Renal cortical epithelial cell (primary cell): ENCODE measurements at regions not wholly inside any gene's neighbourhood (a gene's known extent, or its start where the extent isn't known, plus 50 kb on each side); places are given as distances from the start of the nearest gene placed in this dataset.
"Not testable (repeated sequence)": the region's sequence is repeated elsewhere in the genome, so short reads cannot be mapped to it uniquely, and the experiment has no call there.

Source experiments
- DNase-seq: peaks from one replicate; pipeline ENCODE4 v3.0.0-alpha.2; 2011; ENCODE audit warnings: low read depth

DNA sequence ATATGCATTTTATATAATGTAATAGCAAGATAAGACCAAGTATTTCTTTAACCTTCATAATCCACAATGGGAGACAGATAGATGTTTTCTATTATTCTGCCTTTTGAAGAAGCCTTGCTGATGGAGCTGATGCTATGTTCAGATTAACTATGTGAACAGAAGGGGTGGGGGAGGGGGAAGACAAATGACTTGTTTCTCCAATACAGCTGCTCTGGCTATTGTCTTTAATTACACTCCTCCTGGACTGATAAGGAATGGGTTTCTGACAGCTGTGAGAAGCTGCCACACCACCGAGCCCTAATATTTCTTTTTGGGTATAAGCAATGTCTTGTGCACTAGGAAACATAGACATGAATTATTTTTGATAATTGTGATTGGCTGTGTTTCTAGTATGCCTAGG, 62.0 kb downstream of the CAVIN4 start:
- DNase-seq: no peak

DNA sequence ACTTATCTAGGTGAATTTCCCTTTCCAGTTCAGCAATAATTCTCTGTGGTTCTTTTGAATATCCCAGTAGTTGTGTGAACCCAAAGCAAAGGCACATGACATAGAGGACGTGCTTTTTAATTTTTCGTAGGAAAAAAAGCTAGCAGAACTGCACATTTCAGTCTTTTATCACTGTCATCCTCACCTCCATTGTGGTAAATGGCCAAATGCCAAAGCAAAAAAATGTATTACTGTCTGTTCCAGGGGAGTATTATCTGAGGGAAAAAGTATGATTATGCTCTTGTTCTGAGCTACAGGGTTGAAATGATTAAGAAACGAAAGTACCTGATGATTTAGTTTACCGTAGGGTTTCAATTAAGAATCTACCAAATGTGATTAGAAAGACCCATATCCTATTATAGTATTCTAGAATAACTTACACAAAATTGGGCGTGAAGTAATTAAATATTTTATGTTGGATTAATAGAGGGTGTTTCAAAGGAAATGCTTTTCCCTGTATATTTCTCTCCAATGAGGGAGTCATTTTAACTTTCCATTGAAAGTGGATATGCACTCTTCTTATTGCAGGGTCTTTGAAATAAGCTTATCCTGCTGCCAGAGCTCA, 62.7 kb downstream of the CAVIN4 start:
- DNase-seq: no peak

DNA sequence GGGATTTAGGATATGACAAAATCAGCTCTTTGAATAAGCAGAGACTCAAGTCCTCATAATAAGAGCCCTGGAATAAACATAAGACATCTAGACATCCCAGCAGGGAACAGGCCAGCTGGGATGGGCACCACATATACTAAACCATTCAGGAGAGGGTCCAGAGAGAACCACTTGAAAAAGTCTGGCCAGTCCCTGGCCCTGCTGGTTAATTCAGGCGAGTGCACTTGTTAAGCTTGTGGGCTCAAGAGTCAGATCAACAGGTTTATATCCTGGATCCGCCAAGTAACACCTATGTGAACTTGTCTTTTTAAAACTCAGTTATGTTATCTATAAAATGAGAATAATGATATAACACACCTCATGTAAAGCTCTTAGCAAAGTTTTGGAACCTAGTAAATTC, 63.3 kb downstream of the CAVIN4 start:
- DNase-seq: no peak

DNA sequence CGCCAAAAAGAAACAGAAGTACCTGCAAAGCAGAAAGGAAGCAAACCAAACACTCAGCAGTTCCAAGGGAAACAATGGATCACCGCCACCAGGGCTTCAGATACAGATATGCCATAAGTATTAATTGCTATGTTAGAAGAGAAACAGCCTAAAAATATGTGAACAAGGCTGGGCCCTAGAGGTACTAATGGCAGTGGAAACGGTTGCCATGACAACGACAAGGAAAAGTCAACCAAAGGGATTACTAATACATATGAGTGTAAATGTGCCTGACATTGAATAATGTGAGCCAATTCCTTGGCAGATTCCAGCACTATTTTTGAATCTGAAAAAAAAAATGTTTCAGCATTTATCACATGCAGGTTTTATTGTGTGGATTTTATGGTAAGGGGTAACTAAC, 75.0 kb downstream of the CAVIN4 start:
- no peak for DNase-seq

DNA sequence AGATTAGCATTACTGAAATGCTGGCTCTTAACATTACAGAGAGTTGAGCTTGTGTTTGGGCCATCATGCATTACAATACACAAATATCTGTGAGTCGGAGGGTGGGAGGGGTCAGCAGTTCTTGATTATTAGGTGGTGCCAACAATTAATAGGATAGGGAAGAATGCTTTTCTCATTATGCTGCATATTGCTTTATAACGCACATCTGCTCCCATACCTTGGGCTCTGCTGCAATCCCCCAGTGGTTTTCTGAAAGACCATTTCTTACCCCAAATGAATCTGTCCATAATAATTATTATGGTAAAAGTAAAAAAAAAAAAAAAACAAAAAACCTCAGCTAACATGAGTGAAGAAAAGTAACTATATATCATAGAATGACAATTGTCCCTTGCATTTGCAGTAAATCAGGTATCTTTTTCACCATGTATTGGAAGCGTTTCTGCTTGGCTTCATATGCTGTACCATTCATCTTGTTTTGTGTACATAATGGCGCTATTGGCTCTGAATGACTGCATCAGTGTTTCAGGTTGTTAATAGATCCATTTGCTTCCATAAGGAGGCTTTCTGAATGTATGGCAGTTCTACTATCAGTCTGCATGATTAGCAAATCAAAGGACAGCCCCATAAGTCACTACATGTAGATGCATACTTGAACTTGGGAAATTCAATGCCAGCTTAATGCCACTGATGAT, 75.9 kb downstream of the CAVIN4 start:
- no peak for DNase-seq

DNA sequence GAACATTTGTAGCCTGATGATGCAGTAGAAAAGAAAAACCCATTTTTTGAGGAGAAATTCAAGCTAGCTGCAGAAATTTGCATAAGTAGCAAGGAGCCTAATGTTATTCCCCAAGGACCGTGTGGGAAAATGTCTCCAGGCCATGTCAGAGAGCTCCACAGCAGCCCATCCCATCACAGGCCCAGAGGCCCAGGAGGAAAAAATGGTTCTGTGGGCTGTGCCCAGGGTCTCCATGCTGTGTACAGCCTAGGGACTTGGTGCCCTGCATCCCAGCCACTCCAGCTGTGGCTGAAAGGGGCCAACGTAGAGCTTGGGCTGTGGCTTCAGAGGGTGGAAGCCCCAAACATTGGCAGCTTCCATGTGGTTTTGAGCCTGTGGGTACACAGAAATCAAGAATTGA, 79.0 kb downstream of the CAVIN4 start:
- DNase-seq: not testable (repeated sequence)

DNA sequence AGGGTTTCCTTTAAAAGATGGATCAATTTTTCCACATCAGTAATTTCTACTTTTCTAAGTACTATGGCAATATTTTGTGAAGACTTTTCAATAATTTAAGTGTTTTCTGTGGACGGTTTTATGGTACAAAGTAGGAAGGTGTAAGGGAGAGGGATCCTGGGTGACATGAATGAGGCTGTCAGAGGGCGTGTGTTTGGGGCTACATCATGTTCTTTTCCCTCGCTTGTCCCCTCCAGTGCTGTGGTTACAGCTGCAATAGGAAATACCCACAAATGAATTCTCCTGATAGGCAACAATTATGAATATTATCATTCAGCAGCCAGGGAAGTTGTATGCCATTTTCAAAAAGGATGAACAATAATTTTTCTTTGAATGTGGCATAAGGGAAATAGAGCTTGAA, 83.8 kb downstream of the CAVIN4 start:
- no peak for DNase-seq

DNA sequence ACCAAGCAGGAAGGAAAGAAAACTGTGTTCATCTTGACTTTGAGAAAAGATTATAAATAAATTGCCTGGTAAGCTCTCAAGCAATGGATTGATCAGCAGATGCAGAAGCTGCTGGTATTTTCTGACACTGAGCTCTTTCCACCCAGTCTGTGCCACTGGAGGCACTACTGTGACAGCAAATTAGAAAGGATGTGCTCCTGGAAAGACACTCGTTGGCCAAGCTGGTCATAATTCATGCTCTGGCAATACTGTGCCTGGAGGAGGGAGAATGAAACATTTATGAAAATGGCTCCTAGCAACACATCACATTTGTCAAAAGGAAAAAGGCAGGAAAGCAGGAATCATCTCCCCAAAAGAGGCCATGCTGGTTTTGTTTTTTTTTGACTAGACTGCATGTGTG, 84.2 kb downstream of the CAVIN4 start:
- no peak for DNase-seq

DNA sequence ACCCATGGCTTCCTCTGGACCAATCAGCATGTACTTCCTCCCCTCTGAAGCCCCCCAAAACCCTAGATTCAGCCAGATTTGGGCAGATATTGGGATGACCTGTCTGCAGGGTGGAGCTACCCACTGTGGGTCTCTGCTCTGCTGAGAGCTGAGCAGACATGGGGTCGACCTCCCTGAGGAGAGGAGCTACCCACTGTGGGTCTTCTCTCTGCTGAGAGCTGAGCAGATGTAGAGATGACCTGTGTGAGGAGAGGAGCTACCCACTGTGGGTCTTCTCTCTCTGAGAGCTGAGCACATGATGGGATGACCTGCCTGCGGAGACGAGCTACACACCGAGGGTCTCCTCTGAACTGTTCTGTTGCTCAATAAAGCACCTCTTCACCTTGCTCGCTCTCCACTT, 89.6 kb downstream of the CAVIN4 start:
- DNase-seq: no peak

DNA sequence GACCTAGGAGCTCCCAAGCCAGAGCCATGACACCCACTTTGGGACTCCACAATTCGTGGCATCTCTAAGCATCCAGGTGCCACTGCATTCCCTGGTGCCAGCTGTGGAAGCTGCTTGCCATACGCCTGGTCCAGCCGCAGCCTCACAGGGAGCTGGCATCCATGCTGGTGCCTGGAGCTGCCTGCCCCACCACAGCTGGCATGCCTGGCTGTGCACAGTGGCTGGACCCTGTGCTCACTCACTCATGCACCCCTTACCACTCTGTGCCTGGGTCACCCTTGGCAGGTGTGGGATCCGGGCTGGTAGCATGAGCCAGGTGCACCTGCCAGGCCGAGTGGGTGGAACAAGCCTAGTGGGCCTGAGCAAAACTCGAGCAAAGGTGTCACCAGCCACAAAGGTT, 90.1 kb downstream of the CAVIN4 start:
- DNase-seq: no peak

DNA sequence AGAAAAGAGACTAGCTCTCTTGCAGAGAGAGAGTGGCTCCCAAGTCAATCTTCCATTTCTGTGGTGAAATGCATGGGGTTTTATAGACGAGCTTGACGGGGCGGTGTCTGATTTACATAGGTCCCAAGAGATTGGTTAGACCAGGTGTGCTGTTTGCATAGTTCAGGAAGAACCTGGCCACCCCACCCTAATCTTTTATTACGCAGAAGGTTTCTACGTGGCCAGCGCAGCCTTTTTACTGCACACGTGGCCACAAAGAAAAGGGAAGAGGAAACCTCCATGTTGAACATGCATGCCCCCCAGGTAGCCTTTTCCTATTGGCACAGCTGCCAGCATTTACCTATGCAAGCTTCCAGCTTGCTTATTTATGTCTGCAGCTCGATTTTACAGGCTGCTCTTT, 92.1 kb downstream of the CAVIN4 start:
- no peak for DNase-seq

DNA sequence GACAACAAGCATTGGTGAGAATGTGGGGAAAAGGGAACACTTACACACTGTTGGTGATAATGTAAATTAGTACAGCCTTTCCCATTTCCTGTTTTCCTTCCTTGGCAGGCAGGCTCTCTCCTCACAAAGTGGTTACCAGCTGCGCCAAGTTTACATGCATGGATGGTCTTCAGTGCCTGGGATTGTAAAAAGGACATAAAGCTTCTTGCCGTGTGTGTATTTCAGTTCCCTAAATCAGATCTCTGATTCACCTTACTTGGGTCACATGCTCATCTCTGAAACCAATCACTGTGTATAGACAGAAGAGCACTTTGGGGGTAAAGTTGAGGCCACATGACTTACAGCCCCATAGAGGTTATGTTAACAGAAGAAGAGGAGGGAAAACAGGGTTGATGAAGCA, 92.8 kb downstream of the CAVIN4 start:
- DNase-seq: peak; percentile 70

DNA sequence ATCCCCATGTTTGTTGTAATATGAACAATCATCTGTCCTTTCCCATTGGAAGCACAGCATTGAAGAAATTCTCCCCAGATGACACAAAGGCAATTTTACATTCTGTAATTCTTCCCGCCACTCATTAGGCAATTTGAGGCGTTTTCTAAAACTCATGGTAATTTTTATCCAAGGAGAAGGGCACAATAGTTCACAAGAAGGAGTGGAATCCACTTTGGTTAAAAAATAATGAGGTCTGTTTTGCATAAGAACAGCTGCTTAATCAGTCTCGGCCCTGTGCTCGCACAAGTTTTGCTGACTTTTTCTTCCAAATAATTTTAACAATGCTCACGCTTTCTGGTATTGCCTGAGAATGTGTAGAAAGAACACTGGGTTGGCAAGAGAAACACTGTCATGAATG, 94.0 kb downstream of the CAVIN4 start:
- no peak for DNase-seq

DNA sequence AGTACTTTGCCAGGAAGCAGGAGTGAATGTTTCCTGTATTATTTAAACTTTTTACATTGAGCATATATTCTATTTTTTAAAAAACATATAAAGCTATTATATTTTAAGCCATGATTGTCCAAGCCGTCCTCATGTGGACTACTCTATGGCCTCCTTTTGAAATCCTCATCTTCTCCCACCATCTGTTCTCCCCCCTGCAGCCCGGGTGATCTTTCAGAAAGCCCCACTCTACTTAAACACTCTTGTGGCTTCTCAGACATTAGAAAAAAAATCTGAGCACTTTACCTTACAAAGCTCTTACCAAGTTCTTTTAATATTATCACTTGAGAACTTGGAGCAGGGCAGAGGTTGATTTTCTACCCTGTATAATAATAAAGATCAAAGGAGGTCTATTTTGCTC, 95.4 kb downstream of the CAVIN4 start:
- DNase-seq: no peak

DNA sequence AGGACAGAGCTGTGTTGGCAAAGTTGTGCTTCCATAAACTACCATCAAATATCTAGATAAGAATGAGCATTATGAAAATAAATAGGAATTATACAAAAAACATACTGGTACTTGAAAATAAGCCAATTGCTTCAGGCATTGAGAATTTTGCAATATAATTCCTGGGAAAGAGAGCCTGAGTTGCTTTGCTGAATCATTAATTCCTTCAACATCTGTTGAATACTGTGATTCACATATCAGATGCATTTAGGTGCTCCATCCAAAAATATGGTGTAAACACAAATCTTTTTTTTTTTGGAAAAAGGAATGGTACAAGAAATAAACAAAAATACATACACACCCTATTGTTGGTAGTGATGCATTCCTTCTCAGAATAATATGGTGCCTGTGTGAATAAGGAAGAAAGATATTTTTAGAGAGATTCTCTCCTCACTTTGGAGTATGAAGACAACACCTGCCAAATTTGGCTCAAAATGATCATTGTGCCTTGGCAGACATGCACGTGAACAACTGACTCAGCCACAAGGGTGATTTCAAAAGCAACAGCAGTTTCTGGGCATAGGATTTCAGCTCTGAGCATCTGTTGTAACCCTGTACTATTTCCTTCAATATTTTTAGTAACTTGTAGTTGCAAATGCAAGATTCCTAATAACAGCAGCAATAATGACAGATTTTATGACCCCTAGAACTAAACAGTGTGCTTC, 96.7 kb downstream of the CAVIN4 start:
- no peak for DNase-seq

DNA sequence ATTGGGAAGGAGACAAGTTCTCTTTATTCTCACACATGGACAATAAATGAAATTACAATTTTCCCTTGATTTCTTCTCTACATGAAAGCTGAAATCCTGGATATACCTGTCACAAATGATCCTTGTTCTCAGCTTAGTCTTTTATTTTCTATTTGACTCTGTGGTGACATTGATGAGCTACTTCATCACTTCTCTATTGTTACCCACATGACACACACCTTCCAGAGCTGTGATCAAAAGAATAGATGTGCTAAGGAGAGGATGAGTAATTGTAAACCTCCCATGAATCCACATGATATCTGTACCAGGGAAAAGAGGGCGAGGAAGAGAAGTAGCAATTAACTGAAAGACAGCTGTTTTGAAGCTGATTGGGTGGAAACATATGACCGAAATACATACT, 102.0 kb downstream of the CAVIN4 start:
- DNase-seq: no peak

DNA sequence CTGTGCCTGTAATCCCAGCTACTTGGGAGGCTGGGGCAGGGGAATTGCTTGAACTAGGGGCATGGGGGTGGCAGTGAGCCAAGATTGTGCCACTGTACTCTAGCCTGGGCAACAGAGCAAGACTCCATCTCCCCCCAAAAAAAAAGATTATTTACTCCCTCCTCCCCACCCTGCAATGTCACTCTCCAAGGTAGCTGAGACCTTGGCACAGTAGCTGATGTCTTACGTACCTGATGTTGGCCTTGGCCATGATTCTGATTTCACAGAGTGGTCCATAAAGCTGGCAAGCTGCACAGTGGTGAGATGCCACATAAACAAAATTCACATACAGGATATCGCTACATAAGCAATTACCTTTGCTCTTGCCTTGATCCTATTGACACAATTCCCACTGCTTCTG, 108.5 kb downstream of the CAVIN4 start:
- DNase-seq: no peak

DNA sequence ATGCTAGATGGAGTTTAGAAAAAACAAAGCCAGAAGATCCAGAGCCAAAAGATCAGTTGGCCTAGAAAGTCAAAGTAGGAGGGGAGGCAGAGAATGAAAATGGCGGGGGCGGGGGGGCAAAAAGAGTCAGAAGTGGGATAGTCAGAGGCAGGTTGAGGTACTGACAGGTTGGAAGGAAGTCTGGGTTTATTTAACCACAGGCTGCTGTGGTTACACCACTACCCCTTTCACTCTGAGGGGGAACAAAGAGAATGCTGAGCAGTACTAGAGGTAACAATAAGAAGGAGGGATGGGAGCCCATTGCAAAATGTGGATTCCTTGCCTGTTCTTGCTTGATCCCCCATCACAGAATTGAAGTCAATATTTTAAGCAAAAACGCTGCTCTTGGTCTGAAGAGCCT, 111.8 kb downstream of the CAVIN4 start:
- DNase-seq: no peak

DNA sequence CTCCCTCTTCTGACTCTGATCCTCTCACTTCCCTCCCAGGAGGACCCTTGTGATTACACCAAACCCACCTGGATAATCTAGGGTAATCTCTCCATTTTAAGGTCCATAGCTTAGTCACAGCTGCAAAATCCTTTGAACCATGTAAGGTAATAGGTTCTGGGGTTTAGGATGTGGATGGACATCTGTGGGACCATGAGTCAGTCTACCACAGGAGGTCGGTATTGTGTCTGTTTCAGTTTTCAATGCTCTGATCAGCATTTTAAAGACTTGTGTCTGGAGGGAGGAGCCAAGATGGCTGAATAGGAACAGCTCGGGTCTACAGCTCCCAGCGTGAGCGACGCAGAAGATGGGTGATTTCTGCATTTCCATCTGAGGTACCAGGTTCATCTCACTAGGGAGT, 112.6 kb downstream of the CAVIN4 start:
- no peak for DNase-seq

DNA sequence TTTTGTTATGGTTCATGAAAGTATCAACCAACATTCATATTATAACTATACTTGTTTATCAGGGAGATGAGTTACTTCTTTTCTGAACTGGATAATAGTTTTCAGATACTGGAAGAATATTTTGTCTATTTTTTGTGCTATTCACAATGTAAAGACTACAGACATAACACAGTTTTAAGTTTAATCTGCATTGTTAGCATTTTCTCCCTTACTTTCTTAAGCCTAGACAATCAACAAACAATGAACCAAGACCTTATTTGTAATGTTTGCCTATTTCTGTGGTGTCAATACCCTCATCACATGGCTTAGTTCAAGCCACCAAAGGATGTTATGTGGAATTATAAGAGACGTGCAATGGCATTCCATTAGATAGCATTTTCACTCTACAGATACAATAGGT, 119.5 kb downstream of the CAVIN4 start:
- DNase-seq: no peak

DNA sequence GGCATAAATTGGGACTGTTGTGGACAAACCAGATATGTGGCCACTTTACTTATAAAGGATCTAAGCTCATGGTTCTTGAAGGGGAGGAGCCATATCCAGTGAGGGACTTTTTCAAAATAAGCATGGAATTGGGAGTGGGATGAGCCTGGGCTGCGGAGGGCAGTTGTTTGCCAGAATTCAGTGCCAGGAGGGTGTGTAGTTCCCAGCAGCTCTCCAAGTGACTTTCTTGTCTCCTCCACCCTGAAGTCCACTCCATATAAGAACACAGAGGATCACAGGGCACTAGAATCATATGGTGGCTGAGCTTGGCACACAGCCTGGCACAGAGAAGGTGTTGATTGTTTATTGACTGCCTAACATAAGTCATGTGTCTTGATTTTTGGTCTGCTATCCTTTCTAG, 121.1 kb downstream of the CAVIN4 start:
- DNase-seq: no peak

DNA sequence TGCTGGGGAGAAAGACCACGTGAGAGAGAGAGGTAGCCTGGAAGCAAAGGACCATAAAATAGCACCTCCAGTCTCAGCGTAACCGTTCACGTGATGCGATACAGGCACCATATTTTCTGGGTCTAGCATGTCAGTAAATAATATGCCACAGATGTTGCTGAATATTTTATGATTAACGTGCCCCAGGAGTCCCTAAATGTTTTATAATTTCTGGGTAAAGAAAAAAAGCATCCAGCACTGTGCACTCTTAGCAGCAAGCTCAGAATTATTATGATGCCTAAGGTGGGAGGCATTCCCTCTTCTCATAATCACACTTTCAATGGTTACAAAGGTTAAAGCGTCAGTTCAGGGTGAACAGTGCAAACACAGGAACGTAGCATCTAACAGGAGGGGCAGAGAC, 121.8 kb downstream of the CAVIN4 start:
- no peak for DNase-seq

DNA sequence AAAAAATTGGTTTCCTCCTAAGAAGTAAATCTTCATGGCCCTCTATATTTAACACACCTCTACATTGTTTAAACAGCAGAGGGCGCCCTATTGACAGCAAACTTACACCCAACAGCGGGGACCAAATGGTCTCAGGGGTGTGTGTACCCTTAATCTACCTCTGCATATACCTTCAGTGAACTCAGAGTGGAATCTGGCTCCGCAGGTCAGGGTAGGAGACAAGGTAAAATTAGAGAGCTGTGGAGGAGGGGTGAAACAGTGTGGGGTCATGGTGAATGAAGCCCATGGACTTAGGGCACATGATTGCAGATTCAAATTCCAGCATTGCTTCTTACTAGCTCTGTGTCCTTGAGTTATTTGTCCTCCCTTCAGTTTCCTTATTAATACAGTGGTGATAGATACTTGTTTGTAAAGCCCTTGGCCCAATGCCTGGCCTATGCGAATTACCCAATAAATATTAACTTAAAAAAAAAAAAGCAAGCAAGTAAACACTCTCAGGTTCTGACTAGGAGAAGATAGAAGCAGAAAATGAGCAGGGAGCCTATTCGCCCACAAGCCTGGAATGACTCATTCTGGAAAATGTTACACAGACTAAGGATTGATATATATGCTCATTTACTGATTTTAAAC, 122.9 kb downstream of the CAVIN4 start:
- DNase-seq: peak; percentile 48
